ENCODE measurements at regions not wholly inside any gene's neighbourhood (a gene's known extent, or its start where the extent isn't known, plus 50 kb on each side); places are given as distances from the start of the nearest gene placed in this dataset.
"Not testable (repeated sequence)": the region's sequence is repeated elsewhere in the genome, so short reads cannot be mapped to it uniquely, and the experiment has no call there.

GRCh38 chr14:21902561-21903181 is 229.1 kb upstream of the OR4E1 start:
- TF ChIP-seq, protein P1, sequence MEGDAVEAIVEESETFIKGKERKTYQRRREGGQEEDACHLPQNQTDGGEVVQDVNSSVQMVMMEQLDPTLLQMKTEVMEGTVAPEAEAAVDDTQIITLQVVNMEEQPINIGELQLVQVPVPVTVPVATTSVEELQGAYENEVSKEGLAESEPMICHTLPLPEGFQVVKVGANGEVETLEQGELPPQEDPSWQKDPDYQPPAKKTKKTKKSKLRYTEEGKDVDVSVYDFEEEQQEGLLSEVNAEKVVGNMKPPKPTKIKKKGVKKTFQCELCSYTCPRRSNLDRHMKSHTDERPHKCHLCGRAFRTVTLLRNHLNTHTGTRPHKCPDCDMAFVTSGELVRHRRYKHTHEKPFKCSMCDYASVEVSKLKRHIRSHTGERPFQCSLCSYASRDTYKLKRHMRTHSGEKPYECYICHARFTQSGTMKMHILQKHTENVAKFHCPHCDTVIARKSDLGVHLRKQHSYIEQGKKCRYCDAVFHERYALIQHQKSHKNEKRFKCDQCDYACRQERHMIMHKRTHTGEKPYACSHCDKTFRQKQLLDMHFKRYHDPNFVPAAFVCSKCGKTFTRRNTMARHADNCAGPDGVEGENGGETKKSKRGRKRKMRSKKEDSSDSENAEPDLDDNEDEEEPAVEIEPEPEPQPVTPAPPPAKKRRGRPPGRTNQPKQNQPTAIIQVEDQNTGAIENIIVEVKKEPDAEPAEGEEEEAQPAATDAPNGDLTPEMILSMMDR (IDR thresholded peaks at IDR 0.05), result peak; percentile 51
- no peak for TF ChIP-seq EZH2 (IDR thresholded peaks at IDR 0.05; ENCODE audit: borderline replicate concordance, insufficient read depth, low read depth, low read length, poor library complexity, severe bottlenecking)
- Histone ChIP-seq H4K20me1 (ENCODE audit: control insufficient read depth, insufficient read depth, low read length, poor library complexity, severe bottlenecking) (no peaks in the 10 kb centered on the region), H3K4me3 (ENCODE audit: control extremely low read depth in 1 of 5, extremely low read depth in 1 of 5, insufficient read depth in 1 of 5, low read depth in 2 of 5, low read length in 4 of 5) (no peak overlapping the region), H2AFZ (ENCODE audit: insufficient read depth, low read depth, low read length, poor library complexity, severe bottlenecking) (peak overlapping the region; percentile 53), H3K27ac (ENCODE audit: low read length in 2 of 2) (no peak overlapping the region), H3K9me3 (ENCODE audit: control extremely low read depth in 1 of 3, control insufficient read depth in 2 of 3, insufficient read depth in 1 of 3, low read length in 2 of 3) (peaks cover 0 to 11% (median 2%) of the 10 kb centered on the region in 3 donors), H3K79me2 (ENCODE audit: control insufficient read depth, insufficient read depth, low read length) (no peaks in the 10 kb centered on the region), H3K9ac (ENCODE audit: low read length) (no peak overlapping the region), H3K4me1 (ENCODE audit: control insufficient read depth in 2 of 2, insufficient read depth in 2 of 2, low read length in 2 of 2) (peaks cover 0 to 3% of the 10 kb centered on the region in 2 donors), H3K36me3 (replicated peaks in 1 of 2; ENCODE audit: control extremely low read depth in 1 of 2, control insufficient read depth in 1 of 2, extremely low read depth in 1 of 2, insufficient read depth in 2 of 2, low read length in 1 of 2) (no peaks in the 10 kb centered on the region), H3K27me3 (replicated peaks in 1 of 4; ENCODE audit: control extremely low read depth in 1 of 4, control insufficient read depth in 3 of 4, insufficient read depth in 4 of 4, low read length in 3 of 4) (peaks cover 0 to 12% (median 7%) of the 10 kb centered on the region in 4 experiments), H3K4me2 (replicated peaks; ENCODE audit: low read depth, low read length, poor library complexity, severe bottlenecking) (peak overlapping the region; percentile 14)
- Mint-ChIP-seq H3K27ac (no peak overlapping the region), H3K4me1 (peaks cover 7% of the 10 kb centered on the region), H3K27me3 (peaks cover 37% of the 10 kb centered on the region), H3K9me3 (ENCODE audit: insufficient read depth) (no peaks in the 10 kb centered on the region), H3K4me3 (peak overlapping the region; percentile 59)
- ChIA-PET POLR2A (no interaction called here), CTCF (interaction anchor here (0.9 to 3.4 kb wide), 2 partner anchors 9 to 12 kb away, joined by 3 to 17 read pairs; no protein-coding TSS in a partner anchor)
- ATAC-seq (ENCODE audit: low read depth) (peak; percentile 51), DNase-seq (peak; percentile 47)
- WGBS (ENCODE audit: insufficient coverage), result 100% methylated on average over 1 of the region's 4 CpGs
- intact Hi-C loops (cut with micrococcal nuclease), result no loop called here

DNA sequence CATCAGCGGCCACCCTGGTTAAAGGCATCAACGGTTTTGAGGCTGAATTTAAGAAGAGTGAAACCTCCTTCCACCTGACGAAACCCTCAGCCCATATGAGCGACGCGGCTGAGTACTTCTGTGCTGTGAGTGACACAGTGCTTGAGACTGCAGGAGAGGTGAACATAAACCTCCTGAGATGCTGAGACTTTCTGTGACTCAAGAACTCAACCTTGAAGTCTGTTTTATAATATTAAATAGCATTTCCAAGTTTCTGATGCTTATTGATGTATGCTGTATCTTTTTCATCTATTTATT is 221.2 kb upstream of the OR4E1 start:
- H3K9me3 Mint-ChIP-seq (ENCODE audit: insufficient read depth); H3K4me3 Mint-ChIP-seq; H3K4me2 ChIP-seq (replicated peaks; ENCODE audit: low read depth, low read length, poor library complexity, severe bottlenecking); POLR2A ChIA-PET; H2AFZ ChIP-seq (ENCODE audit: insufficient read depth, low read depth, low read length, poor library complexity, severe bottlenecking); H4K20me1 ChIP-seq (ENCODE audit: control insufficient read depth, insufficient read depth, low read length, poor library complexity, severe bottlenecking); H3K27ac Mint-ChIP-seq; DNase-seq; H3K4me3 ChIP-seq (ENCODE audit: control extremely low read depth in 1 of 5, extremely low read depth in 1 of 5, insufficient read depth in 1 of 5, low read depth in 2 of 5, low read length in 4 of 5); H3K79me2 ChIP-seq (ENCODE audit: control insufficient read depth, insufficient read depth, low read length); H3K4me1 Mint-ChIP-seq; H3K36me3 ChIP-seq (replicated peaks in 1 of 2; ENCODE audit: control extremely low read depth in 1 of 2, control insufficient read depth in 1 of 2, extremely low read depth in 1 of 2, insufficient read depth in 2 of 2, low read length in 1 of 2); H3K9me3 ChIP-seq (ENCODE audit: control extremely low read depth in 1 of 3, control insufficient read depth in 2 of 3, insufficient read depth in 1 of 3, low read length in 2 of 3); H3K9ac ChIP-seq (ENCODE audit: low read length); H3K27ac ChIP-seq (ENCODE audit: low read length in 2 of 2); CTCF ChIA-PET; H3K4me1 ChIP-seq (ENCODE audit: control insufficient read depth in 2 of 2, insufficient read depth in 2 of 2, low read length in 2 of 2); intact Hi-C loops (cut with micrococcal nuclease); ATAC-seq (ENCODE audit: low read depth): not testable (repeated sequence)
- H3K27me3 Mint-ChIP-seq, result peaks cover 49% of the 10 kb centered on the region
- H3K27me3 ChIP-seq (replicated peaks in 1 of 4; ENCODE audit: control extremely low read depth in 1 of 4, control insufficient read depth in 3 of 4, insufficient read depth in 4 of 4, low read length in 3 of 4), result peaks cover 0 to 16% (median 3%) of the 10 kb centered on the region in 4 experiments
- no CpG with 5 or more reads among the region's 6 CpGs for WGBS (ENCODE audit: insufficient coverage)
